CD4-positive, alpha-beta T cell (primary cell): ENCODE measurements at regions not wholly inside any gene's neighbourhood (a gene's known extent, or its start where the extent isn't known, plus 50 kb on each side); places are given as distances from the start of the nearest gene placed in this dataset.

Source experiments
- ATAC-seq: fragments of 200-7000 bp; cut with Tn5 transposase; one replicate; pipeline ENCODE4 v1.10.0; 2022; ENCODE audit warnings: mild to moderate bottlenecking; ENCODE audit not compliant: poor library complexity
- CTCF ChIA-PET: fragments of 350-600 bp; sonication (Branson Sonifier 250); formaldehyde crosslinking; loops from one replicate; lab custom pipeline; 2021; ENCODE audit warnings: antibody characterized with exemption, inconsistent platforms; lab: Charles Lee
- POLR2A ChIA-PET: fragments of 350-600 bp; sonication (Branson Sonifier 250); formaldehyde crosslinking; loops from one replicate; lab custom pipeline; 2021; ENCODE audit warnings: antibody characterized with exemption, inconsistent platforms; lab: Charles Lee
- DNase-seq, 14 experiments: peaks; one replicate each; pipeline ENCODE4 v3.0.0-alpha.2; 2013 to 2020; ENCODE audit warnings: mixed read lengths in 2 of 14
- H3K27ac ChIP-seq, 2 donors: one replicate each; pipeline versions ENCODE4 v1.5.1 to v1.7.0; 2013; ENCODE audit warnings: low read length in 2 of 2, low read depth in 1 of 2, mild to moderate bottlenecking in 1 of 2
- H3K27me3 ChIP-seq, 2 experiments: 1 replicate in 1 of 2; 2 replicates in 1 of 2; pipeline versions ENCODE4 v1.6.1 to v1.7.0; 2013; ENCODE audit warnings: low read length in 2 of 2, control low read depth in 1 of 2, mild to moderate bottlenecking in 1 of 2, moderate library complexity in 1 of 2; ENCODE audit not compliant: insufficient read depth in 2 of 2, control insufficient read depth in 1 of 2
- H3K36me3 ChIP-seq: one replicate; pipeline ENCODE4 v1.6.1; 2013; ENCODE audit warnings: low read length, control low read depth; ENCODE audit not compliant: insufficient read depth
- H3K4me1 ChIP-seq: one replicate; pipeline ENCODE4 v1.6.1; 2013; ENCODE audit warnings: low read length, control low read depth; ENCODE audit not compliant: insufficient read depth
- H3K4me3 ChIP-seq: one replicate; pipeline ENCODE4 v1.5.1; 2013; ENCODE audit warnings: mild to moderate bottlenecking, low read length, moderate library complexity
- H3K9me3 ChIP-seq, 2 experiments: 1 replicate in 1 of 2; 2 replicates in 1 of 2; pipeline versions ENCODE4 v1.6.1 to v1.7.0; 2013; ENCODE audit warnings: low read length in 2 of 2, mild to moderate bottlenecking in 2 of 2, control low read depth in 1 of 2, moderate library complexity in 1 of 2; ENCODE audit not compliant: control insufficient read depth in 1 of 2, insufficient read depth in 1 of 2
- H3K27ac Mint-ChIP-seq: one replicate; pipeline ENCODE4 v1.8.0; 2020; ENCODE audit warnings: mixed read lengths
- H3K27me3 Mint-ChIP-seq: one replicate; pipeline ENCODE4 v1.8.0; 2021; ENCODE audit warnings: mixed read lengths
- H3K36me3 Mint-ChIP-seq: one replicate; pipeline ENCODE4 v1.8.0; 2021; ENCODE audit warnings: low read depth, mixed read lengths
- H3K4me1 Mint-ChIP-seq: one replicate; pipeline ENCODE4 v1.8.0; 2021; ENCODE audit warnings: low read depth, mixed read lengths
- H3K4me3 Mint-ChIP-seq: one replicate; pipeline ENCODE4 v1.8.0; 2020; ENCODE audit warnings: mild to moderate bottlenecking, mixed read lengths
- H3K9me3 Mint-ChIP-seq: one replicate; pipeline ENCODE4 v1.8.0; 2020; ENCODE audit warnings: mixed read lengths
- intact Hi-C, 2 experiments: fragments of 100-400 bp; cut with DNase I in 1 of 2; cut with micrococcal nuclease in 1 of 2; formaldehyde crosslinking; loops; one replicate each; pipeline versions ENCODE4 v1.15.1 to v1.9.0; 2023 to 2025; cut with DNase I, micrococcal nuclease
- TF ChIP-seq, protein P1 (sequence below): fragments of 200-600 bp; IDR thresholded peaks from one replicate; pipeline ENCODE4 v1.8.0; 2022; ENCODE audit warnings: antibody characterized with exemption, mild to moderate bottlenecking

GRCh38 chrX:39261446-39262147 lies 460.3 kb downstream of the MID1IP1 start:
- H3K9me3 ChIP-seq: no peaks in the 10 kb centered on the region
- peak in 7 of 14 experiments; percentile 1 to 68 (median 50) for DNase-seq
- ChIA-PET CTCF (interaction anchor here (1.0 to 1.3 kb wide), 3 partner anchors 47 to 154 kb away, joined by 3 read pairs; no protein-coding TSS in a partner anchor), POLR2A (interaction anchor here (1.2 kb wide), 1 partner anchor 9 kb away, joined by 5 read pairs; no protein-coding TSS in a partner anchor)
- no peaks in the 10 kb centered on the region for H3K27me3 ChIP-seq
- ATAC-seq: peak; percentile 60
- H3K27ac ChIP-seq: no peak overlapping the region
- Mint-ChIP-seq H3K9me3 (peaks cover 2% of the 10 kb centered on the region), H3K27ac (no peak overlapping the region), H3K4me1 (peaks cover 11% of the 10 kb centered on the region), H3K4me3 (no peak overlapping the region), H3K36me3 (no peaks in the 10 kb centered on the region), H3K27me3 (no peaks in the 10 kb centered on the region)
- no peak overlapping the region for H3K4me3 ChIP-seq
- H3K4me1 ChIP-seq: no peaks in the 10 kb centered on the region
- TF ChIP-seq, protein P1, sequence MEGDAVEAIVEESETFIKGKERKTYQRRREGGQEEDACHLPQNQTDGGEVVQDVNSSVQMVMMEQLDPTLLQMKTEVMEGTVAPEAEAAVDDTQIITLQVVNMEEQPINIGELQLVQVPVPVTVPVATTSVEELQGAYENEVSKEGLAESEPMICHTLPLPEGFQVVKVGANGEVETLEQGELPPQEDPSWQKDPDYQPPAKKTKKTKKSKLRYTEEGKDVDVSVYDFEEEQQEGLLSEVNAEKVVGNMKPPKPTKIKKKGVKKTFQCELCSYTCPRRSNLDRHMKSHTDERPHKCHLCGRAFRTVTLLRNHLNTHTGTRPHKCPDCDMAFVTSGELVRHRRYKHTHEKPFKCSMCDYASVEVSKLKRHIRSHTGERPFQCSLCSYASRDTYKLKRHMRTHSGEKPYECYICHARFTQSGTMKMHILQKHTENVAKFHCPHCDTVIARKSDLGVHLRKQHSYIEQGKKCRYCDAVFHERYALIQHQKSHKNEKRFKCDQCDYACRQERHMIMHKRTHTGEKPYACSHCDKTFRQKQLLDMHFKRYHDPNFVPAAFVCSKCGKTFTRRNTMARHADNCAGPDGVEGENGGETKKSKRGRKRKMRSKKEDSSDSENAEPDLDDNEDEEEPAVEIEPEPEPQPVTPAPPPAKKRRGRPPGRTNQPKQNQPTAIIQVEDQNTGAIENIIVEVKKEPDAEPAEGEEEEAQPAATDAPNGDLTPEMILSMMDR: peak; percentile 59
- no peaks in the 10 kb centered on the region for H3K36me3 ChIP-seq
- intact Hi-C loops: loop anchor here (5.0 kb wide), 1 partner anchor 186 kb away; no protein-coding TSS in a partner anchor

DNA sequence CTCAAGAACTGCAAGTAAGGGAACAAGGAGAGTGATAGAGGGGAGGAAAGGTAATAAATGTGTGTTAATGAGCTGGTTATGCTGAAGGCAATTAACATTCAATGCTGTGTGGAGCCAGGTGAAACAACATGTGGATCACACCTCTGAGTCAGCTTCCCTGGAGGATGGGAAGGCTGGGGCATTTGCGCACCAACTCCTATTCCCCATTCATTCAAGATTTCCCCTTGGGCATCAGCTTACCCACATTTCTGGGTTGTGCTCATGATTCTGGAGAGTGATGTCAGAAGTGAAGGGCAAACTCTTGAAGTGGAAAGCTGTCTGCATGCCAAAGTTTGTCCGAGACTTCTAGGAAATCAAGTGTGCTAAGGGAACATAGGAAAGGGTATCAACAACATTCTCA lies 461.4 kb downstream of the MID1IP1 start:
- intact Hi-C loops: loop anchor here (5.0 kb wide), 1 partner anchor 185 kb away; no protein-coding TSS in a partner anchor
- Mint-ChIP-seq H3K27ac (no peak overlapping the region), H3K27me3 (no peaks in the 10 kb centered on the region), H3K4me3 (no peak overlapping the region), H3K4me1 (peaks cover 13% of the 10 kb centered on the region), H3K9me3 (peaks cover 2% of the 10 kb centered on the region), H3K36me3 (no peaks in the 10 kb centered on the region)
- Histone ChIP-seq H3K36me3 (no peaks in the 10 kb centered on the region), H3K27me3 (no peaks in the 10 kb centered on the region), H3K4me1 (no peaks in the 10 kb centered on the region), H3K27ac (no peak overlapping the region), H3K9me3 (no peaks in the 10 kb centered on the region), H3K4me3 (no peak overlapping the region)
- POLR2A ChIA-PET: interaction anchor here (1.2 kb wide), 1 partner anchor 10 kb away, joined by 5 read pairs; no protein-coding TSS in a partner anchor
- DNase-seq (no peak), ATAC-seq (no peak)
- CTCF ChIA-PET: no interaction called here
- TF ChIP-seq, protein P1: no peak

DNA sequence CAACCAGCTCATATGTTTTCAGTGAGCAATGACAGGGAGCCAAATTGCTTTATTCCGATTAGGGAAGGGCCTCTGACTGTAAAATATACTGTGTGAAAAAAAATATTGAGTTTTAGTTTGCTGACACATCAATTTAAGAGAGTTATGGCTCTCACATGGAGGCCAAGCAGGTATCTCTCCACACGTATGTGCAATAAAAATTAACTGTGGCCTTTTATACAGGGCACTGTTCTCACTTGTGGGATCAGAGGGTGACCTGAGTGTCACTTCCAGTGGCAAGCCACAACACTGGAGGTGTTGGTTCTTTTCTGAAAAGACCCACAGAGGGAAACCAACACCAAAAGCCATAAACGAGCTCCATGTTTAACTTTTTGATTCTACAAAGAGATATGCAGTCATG lies 462.8 kb downstream of the MID1IP1 start:
- peaks cover 20% of the 10 kb centered on the region for H3K4me1 Mint-ChIP-seq
- TF ChIP-seq, protein P1: no peak
- H3K9me3 Mint-ChIP-seq: peaks cover 2% of the 10 kb centered on the region
- intact Hi-C loops: loop anchor here (5.0 kb wide), 1 partner anchor 183 kb away; no protein-coding TSS in a partner anchor
- DNase-seq: no peak
- Histone ChIP-seq H3K4me1 (no peaks in the 10 kb centered on the region), H3K36me3 (no peaks in the 10 kb centered on the region), H3K4me3 (no peak overlapping the region), H3K27me3 (no peaks in the 10 kb centered on the region), H3K9me3 (no peaks in the 10 kb centered on the region), H3K27ac (no peak overlapping the region)
- no peak overlapping the region for H3K27ac Mint-ChIP-seq
- no peaks in the 10 kb centered on the region for H3K36me3 Mint-ChIP-seq
- POLR2A ChIA-PET: no interaction called here
- H3K27me3 Mint-ChIP-seq: no peaks in the 10 kb centered on the region
- CTCF ChIA-PET: no interaction called here
- H3K4me3 Mint-ChIP-seq: no peak overlapping the region
- ATAC-seq: no peak
